Mucosa of rectum (tissue), 2 donors: ENCODE measurements at regions not wholly inside any gene's neighbourhood (a gene's known extent, or its start where the extent isn't known, plus 50 kb on each side); places are given as distances from the start of the nearest gene placed in this dataset.

Experiments used
- H3K27ac ChIP-seq, 2 donors: one replicate each; pipeline ENCODE4 v1.7.0; 2013; ENCODE audit warnings: inconsistent platforms in 2 of 2, low read depth in 2 of 2, low read length in 2 of 2
- H3K27me3 ChIP-seq, 2 donors: one replicate each; pipeline ENCODE4 v1.7.0; 2013; ENCODE audit warnings: low read length in 2 of 2; ENCODE audit not compliant: control insufficient read depth in 2 of 2, insufficient read depth in 2 of 2
- H3K36me3 ChIP-seq, 2 donors: one replicate each; pipeline ENCODE4 v1.7.0; 2013; ENCODE audit warnings: low read length in 2 of 2; ENCODE audit not compliant: control insufficient read depth in 2 of 2, insufficient read depth in 2 of 2
- H3K4me1 ChIP-seq, 2 donors: one replicate each; pipeline ENCODE4 v1.7.0; 2013; ENCODE audit warnings: low read length in 2 of 2, mild to moderate bottlenecking in 1 of 2; ENCODE audit not compliant: control insufficient read depth in 2 of 2, insufficient read depth in 2 of 2
- H3K4me3 ChIP-seq, 2 donors: one replicate each; pipeline ENCODE4 v1.7.0; 2013; ENCODE audit warnings: low read length in 2 of 2
- H3K9ac ChIP-seq, 2 donors: one replicate each; pipeline ENCODE4 v1.7.0; 2013; ENCODE audit warnings: low read length in 2 of 2, low read depth in 1 of 2, mild to moderate bottlenecking in 1 of 2
- H3K9me3 ChIP-seq, 2 donors: one replicate each; pipeline ENCODE4 v1.7.0; 2013; ENCODE audit warnings: low read length in 2 of 2; ENCODE audit not compliant: control insufficient read depth in 2 of 2
- donor health status: healthy.
- donor health status: Normal muscosa, but diverticular disease.

- no peaks in the 10 kb centered on the region for H3K9me3 ChIP-seq
- no peak overlapping the region for H3K9ac ChIP-seq
- no peaks in the 10 kb centered on the region for H3K36me3 ChIP-seq
- H3K27me3 ChIP-seq = no peaks in the 10 kb centered on the region
- no peak overlapping the region for H3K4me3 ChIP-seq
- H3K27ac ChIP-seq = no peak overlapping the region
- no peaks in the 10 kb centered on the region for H3K4me1 ChIP-seq
Observed at GRCh38 chr4:178148106-178148505, 705.9 kb upstream of the AGA start.

- Histone ChIP-seq H3K4me1 (no peaks in the 10 kb centered on the region), H3K9me3 (peaks cover 2 to 4% of the 10 kb centered on the region in 2 donors), H3K9ac (no peak overlapping the region), H3K27ac (no peak overlapping the region), H3K4me3 (no peak overlapping the region), H3K36me3 (no peaks in the 10 kb centered on the region), H3K27me3 (no peaks in the 10 kb centered on the region)
Observed at GRCh38 chr4:178165251-178165950, 723.2 kb upstream of the AGA start.

GRCh38 chr4:178165951-178166308, 723.7 kb upstream of the AGA start:
- no peaks in the 10 kb centered on the region for H3K4me1 ChIP-seq
- H3K4me3 ChIP-seq = no peak overlapping the region
- no peaks in the 10 kb centered on the region for H3K36me3 ChIP-seq
- no peak overlapping the region for H3K27ac ChIP-seq
- H3K9me3 ChIP-seq = peaks cover 0 to 1% of the 10 kb centered on the region in 2 donors
- no peak overlapping the region for H3K9ac ChIP-seq
- no peaks in the 10 kb centered on the region for H3K27me3 ChIP-seq

- H3K27me3 ChIP-seq = no peaks in the 10 kb centered on the region
- no peaks in the 10 kb centered on the region for H3K36me3 ChIP-seq
- no peak overlapping the region for H3K27ac ChIP-seq
- no peak overlapping the region for H3K4me3 ChIP-seq
- no peak overlapping the region for H3K9ac ChIP-seq
- no peaks in the 10 kb centered on the region for H3K4me1 ChIP-seq
- H3K9me3 ChIP-seq = no peaks in the 10 kb centered on the region
Observed at GRCh38 chr4:178173771-178174170, 731.5 kb upstream of the AGA start.

GRCh38 chr4:178174756-178175155, 732.5 kb upstream of the AGA start:
- Histone ChIP-seq H3K4me1 (no peaks in the 10 kb centered on the region), H3K9me3 (no peaks in the 10 kb centered on the region), H3K9ac (no peak overlapping the region), H3K4me3 (no peak overlapping the region), H3K27me3 (no peaks in the 10 kb centered on the region), H3K27ac (no peak overlapping the region), H3K36me3 (no peaks in the 10 kb centered on the region)

- no peak overlapping the region for H3K4me3 ChIP-seq
- H3K9ac ChIP-seq = no peak overlapping the region
- H3K27me3 ChIP-seq = no peaks in the 10 kb centered on the region
- no peak overlapping the region for H3K27ac ChIP-seq
- no peaks in the 10 kb centered on the region for H3K4me1 ChIP-seq
- no peaks in the 10 kb centered on the region for H3K9me3 ChIP-seq
- H3K36me3 ChIP-seq = no peaks in the 10 kb centered on the region
Observed at GRCh38 chr4:178185517-178185916, 743.3 kb upstream of the AGA start.

GRCh38 chr4:178192611-178193010, 750.4 kb upstream of the AGA start:
- Histone ChIP-seq H3K27ac (no peak overlapping the region), H3K4me3 (no peak overlapping the region), H3K27me3 (no peaks in the 10 kb centered on the region), H3K9me3 (no peaks in the 10 kb centered on the region), H3K9ac (no peak overlapping the region), H3K36me3 (no peaks in the 10 kb centered on the region), H3K4me1 (no peaks in the 10 kb centered on the region)

- Histone ChIP-seq H3K4me1 (no peaks in the 10 kb centered on the region), H3K27ac (no peak overlapping the region), H3K9ac (no peak overlapping the region), H3K27me3 (no peaks in the 10 kb centered on the region), H3K36me3 (no peaks in the 10 kb centered on the region), H3K9me3 (no peaks in the 10 kb centered on the region), H3K4me3 (no peak overlapping the region)
Observed at GRCh38 chr4:178196751-178197374, 754.6 kb upstream of the AGA start.

- H3K9ac ChIP-seq = no peak overlapping the region
- H3K4me1 ChIP-seq = no peaks in the 10 kb centered on the region
- no peaks in the 10 kb centered on the region for H3K9me3 ChIP-seq
- no peak overlapping the region for H3K4me3 ChIP-seq
- H3K27me3 ChIP-seq = no peaks in the 10 kb centered on the region
- no peak overlapping the region for H3K27ac ChIP-seq
- H3K36me3 ChIP-seq = no peaks in the 10 kb centered on the region
Observed at GRCh38 chr4:178198691-178199090, 756.5 kb upstream of the AGA start.

GRCh38 chr4:178202422-178202821, 760.2 kb upstream of the AGA start:
- Histone ChIP-seq H3K27ac (no peak overlapping the region), H3K27me3 (no peaks in the 10 kb centered on the region), H3K4me1 (no peaks in the 10 kb centered on the region), H3K9me3 (no peaks in the 10 kb centered on the region), H3K36me3 (no peaks in the 10 kb centered on the region), H3K4me3 (no peak overlapping the region), H3K9ac (no peak overlapping the region)
